Activated CD4-positive, alpha-beta T cell treated with anti-CD3 and anti-CD28 coated beads, Interleukin-2, amount 50 U/mL, for 48 hours (primary cell): ENCODE measurements at regions not wholly inside any gene's neighbourhood (a gene's known extent, or its start where the extent isn't known, plus 50 kb on each side); places are given as distances from the start of the nearest gene placed in this dataset.

Experiments used
- DNase-seq, 2 experiments: peaks; one replicate each; pipeline ENCODE4 v3.0.0-alpha.2; 2020

DNA sequence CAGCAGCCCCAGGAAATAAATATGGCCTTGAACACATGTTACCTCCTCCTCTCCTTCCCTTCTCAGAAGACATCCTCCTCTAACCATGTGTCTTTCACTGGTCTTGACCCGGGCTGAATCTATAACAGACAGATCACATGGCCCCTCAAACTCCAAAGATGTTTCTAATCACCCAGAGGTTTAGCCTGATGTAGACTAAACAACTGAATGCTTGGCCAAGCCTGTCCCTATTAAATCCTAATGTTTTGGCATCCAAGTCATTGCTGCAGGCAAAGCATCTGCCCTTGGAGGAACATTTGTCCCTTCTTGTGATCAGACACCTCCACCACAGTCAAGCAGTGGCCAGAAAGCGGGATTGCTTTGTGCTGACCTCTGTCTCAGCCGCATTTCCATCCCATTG lies 65.5 kb downstream of the ANKRD60 start:
- DNase-seq, result no peak

DNA sequence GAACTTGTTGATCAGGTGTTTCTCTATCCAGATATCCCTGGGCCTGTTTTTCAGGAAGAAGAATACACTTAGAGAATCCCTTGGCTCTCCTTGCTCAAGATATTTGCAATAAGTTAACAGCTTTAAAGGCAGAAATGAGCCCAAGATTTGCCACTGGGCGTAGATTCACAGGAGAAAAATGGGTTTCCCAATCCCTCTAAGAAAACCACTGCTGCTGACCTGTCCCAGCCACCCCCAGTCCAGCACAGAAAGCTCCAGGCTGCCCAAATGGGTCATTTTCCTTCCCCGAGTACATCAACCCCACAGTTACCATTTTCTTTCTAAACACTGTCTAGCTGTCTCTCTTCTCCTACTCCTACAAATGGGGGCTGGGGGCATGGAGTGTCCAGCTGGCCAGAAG lies 67.3 kb downstream of the ANKRD60 start:
- DNase-seq, result no peak

DNA sequence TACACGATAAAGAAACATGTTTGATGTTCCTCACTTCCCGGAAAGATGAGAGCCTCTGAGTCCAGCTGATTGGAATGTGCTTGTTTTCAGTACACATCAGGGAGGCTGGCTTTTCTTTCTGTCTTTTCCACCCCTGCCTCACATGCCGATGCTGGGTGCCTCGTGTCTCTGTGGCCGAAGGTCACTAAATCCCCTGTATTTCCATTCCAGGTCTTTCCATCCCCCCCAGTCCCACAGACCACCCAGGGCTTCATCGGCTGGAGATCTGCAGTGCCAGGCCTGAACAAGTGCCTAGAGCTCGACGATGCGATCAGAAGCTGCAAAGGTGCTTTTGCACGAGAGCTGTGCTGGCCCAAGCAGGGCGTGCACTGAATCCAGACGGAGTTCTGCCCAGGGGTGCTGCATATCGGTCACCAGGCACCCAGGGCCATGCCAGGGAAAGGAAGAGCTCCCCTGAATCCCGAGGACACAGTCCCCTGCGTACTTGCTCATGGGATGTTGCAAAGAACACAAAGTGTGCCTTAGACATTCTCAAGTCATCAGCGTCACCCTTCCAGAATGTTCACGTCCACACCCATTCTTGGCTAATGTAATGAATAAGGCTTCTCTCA lies 67.9 kb downstream of the ANKRD60 start:
- no peak for DNase-seq

DNA sequence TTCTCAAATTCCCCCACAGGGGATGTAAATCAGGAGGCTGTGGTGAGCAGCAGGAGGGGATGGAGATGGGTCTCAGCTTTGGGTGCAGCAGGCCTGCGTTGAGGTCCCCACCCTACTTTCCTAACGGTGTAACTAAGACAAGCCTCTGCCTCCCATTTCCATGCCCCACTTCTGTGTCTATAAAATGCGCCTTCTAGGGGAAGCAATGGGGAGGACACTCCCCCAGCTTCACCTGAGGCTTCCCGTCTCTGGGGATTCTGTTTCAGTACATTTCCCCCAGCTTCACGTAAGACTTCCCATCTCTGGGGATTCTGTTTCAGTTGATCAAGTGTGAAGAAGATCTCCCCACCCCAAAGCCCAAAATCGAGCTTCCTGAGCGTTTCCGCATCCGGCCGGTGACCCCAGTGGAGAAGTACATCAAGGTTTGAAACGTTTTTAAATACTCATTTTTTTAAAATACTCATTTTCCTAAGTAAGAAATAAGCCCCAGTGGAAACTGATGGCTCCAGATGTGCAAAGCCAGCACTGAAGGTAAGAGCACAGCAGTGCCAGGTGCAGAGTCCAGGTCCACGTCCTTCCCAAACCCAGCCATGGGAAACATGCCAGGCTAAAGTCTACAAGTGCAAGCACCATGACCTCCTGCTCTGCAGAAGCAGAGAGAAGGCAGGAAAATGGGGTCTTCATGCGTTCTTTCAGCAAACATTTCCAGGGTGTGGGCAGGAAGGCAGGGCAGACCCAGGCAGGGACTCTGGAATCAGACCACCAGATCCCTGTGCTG lies 73.1 kb downstream of the ANKRD60 start:
- no peak for DNase-seq

DNA sequence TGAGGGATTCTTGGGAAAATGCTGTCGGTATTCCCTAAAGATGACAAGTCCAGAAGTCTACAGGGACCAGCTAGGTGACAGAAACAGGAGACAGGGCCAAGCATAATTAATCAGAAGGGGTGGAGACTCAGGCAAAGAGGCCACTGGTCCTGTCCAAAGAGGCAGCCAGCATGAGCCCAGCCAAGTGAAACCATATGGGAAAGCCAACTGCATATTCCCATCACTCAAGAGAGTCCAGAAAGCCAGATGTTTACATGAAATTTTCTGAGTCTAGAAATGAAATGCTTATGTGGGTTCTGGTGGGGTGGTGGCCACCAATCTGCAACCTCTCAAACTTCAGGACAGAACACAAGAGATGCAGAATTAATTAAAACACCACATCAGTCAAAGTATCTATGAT lies 74.3 kb downstream of the ANKRD60 start:
- no peak for DNase-seq

DNA sequence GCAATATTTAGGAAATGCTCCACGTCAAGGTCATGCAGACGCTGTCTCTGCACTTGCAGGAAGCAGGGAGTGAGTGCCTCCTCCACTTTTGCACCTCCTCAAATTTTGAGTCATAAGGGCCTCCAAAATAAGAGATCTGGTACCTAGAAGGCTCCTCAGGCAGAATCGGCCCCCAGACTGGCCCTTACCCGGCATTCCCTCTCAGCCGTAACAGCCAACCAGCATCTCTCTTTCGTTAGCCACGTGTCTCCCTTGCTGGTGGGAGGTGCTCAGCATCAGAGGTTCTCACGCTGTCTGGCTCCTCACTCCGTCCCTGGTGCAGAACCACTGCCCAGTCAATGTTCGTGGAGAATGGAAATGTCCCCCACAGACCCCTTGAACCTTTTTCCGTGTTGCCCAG lies 75.3 kb downstream of the ANKRD60 start:
- DNase-seq, result no peak

DNA sequence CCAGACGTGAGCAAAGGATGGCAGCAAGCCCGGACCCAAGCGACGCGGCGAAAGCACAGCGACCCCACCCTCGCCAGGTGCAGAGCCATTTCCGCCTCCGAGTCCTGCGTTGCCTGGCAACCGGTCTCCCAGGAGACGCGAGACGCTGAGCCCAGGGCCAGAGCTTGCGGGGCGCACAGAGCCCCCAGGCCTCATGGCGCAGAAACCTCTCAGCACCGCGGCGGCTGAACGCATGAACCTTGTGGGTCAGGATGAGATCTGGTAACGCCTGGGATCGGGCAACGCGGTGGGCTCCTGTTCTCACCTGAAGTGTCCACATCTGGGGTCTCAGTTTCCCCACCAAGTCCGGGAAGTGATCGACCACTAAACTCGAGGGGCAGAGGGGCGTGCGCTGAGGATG lies 77.7 kb downstream of the ANKRD60 start:
- DNase-seq, result no peak

DNA sequence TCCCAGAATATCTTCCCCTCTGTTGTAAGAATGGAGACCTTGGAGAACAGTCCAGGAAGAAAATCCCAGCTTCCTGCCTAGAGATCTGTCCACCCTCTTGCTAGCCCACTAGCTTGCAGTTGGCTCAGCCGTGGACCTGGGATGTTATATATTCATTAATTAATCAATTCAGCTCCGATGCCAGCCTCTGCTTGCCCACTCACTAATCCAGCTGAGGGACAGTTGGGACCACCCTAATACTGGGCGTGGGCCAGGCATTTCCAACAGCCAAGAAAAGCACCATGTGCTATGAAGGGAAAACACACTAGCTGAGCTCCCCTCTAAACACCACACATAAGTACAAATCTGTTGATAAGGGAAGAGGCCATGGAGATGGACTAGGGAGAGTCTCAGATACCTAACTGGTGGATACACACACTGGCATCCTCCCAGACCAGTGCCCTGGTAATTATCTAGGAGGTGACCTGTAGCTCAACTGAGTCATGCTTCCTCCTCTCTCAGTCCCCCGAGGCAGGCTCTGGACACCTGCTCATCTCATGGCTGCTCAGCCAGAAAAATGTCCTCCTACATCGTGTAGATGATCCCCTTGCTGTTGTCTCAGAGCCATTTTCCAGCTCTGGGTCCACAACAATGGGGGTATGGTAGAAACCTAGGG lies 78.9 kb downstream of the ANKRD60 start:
- DNase-seq, result no peak

DNA sequence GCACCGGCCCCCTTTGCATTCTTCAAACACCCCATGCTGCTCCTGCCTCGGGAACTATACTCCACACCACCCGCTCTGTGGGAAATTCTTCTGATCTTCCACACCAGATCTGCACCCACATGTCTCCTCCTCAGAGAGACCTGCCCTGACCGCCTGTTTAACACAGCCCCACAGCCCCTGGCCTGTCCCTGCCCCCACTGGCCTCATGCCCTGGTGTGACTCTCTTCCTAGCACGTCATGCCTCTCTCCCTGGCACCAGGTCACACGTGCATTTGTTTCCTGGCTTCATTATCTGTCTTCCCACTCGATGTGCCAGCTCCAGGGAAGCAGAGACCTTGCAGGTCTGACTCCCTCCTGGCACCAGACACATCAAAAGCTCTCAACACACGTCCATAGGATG lies 79.6 kb downstream of the ANKRD60 start:
- DNase-seq, result no peak

DNA sequence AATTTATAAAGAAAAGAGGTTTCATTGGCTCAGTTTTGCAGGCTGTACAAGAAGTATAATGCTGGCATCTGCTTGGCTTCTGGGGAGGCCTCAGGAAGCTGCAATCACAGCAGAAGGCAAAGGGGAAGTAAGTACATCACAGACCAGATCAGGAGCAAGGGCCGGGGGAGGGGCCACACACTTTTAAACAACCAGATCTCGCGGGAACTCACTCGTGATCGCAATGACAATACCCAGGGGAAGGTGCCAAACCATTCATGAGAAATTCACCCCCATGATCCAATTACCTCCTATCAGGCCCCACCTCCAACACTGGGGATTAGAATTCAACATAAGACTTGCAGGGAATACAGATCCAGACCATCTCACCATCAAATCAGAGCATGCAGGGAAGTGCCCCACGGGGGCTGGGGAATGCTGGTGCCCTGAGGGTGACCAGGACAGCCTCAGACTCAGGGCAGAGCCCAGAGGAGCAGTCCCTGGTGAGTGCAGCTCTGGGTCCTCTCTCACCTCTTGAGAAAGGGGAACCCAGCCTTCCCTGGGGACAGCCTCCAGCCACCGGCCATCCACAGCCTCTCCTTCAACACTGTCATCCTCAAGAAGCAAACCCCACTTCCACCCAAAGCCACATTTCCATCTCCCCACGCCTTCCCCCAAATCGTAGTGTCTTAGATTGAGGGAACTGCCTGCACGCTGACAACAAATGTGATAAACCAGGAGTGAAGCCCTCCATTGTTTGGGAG lies 80.7 kb downstream of the ANKRD60 start:
- no peak for DNase-seq

DNA sequence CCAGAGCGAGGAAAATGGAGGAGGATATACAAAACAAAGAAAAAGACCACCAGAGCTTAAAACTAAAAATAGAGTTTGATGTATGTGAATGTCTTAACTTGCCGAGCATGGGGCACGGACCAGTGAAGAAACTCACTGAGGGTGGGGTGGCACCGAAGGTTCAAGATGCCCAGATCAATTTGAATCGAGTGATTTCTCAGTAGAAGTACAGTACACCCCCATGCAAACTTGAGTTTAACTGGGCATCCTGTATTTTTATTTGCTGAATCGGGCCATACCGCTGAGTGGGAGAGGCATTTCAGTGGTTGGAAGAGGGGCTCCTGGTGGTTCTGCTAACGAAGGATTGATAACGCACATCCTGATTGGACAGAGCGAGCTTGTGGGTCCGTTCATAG lies 81.7 kb downstream of the ANKRD60 start:
- DNase-seq, result no peak

DNA sequence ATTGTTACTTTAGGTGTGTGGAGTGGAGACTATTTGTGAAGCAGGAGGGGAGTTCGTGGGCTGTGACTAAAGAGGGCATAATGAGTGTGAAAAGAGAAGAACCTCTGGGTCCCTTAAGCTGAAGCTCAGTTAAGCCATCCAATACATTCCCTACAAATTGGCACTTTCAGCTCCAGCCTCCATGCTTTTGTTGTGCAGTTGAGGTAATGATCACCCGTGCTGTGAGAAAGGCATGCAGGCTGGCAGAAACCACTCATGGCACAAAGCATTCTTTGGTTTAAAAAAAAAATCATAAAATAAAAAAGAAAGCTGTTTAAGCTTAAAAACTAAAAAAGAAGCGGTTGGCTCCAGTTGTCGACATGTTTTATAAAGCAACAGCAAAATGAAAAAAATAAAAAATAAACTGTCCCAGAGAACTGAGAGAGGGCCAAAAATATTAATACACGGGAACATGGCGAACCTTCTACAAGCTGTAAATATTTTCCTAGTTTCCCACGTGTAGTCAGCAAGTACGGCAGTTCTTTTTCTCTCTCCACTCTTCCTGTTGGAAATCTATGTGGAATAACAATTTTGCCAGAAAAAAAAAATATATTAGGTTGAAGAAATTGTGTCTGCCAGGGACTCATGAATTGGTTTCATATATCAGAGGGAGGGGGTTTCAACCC lies 82.2 kb downstream of the ANKRD60 start:
- no peak for DNase-seq

DNA sequence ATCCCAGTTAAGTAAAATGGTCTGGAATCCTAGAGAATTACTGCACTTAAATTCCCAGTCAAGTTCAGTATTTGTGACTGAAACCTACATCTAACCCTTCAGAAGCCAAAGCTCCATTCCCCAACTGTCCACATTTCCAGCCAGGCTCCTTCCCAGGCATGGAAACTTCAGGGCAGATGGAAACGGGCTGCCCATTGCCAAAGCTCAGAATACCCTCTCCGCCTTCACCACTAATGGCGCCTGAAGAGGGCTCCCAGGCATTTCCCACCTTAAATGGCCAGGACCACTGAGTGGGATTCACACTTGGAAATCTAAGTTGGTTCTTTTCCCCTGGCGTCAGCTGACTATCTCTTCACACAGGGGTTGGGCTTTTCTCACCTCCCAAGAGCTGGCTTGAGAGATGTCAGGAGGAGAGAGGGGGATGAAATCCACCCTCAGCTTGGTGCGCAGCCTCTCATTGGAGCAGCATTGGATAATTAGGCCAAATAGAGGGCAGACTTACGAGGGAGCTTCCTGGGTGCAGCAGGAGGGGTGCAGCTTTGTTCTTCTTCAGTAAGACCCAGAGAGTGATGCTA lies 82.9 kb downstream of the ANKRD60 start:
- no peak for DNase-seq

DNA sequence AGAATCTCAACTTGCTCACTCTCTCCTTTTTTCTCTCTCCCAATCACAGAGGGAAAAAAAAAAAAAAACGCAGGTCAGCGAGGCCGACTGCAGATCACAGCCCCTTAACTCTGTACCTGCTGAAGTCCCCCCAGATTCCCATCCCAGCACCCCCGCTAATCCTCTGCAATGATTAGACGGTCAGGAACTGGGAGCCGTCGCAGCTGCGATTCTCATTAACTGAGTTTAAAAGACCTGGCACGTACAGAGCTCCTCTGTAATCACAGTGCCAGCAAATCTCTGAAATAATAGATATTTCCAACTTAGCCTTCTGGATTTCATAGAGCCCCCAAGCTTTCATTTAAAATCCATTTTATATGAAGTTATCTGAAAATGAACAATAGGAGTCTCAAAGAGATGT lies 84.4 kb downstream of the ANKRD60 start:
- DNase-seq, result no peak

DNA sequence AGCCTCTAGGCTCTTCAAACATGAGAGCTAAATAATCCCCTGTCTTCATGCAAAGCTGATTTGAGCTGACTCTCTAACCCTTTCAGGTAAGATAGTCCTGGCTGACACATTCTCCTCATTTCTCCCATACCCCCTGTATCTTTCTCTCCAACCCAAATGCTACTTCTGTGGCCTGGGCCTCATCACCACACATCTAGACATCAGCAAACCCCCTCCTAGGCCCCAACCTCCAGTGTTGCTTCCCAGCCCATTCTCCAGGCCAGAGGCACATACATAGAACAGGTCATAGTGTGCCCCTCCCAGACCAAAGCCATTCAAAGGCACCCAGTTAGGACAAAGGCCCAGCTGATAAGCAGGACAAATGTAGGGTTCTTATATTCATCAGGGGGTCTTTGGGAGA lies 84.9 kb downstream of the ANKRD60 start:
- DNase-seq, result no peak

DNA sequence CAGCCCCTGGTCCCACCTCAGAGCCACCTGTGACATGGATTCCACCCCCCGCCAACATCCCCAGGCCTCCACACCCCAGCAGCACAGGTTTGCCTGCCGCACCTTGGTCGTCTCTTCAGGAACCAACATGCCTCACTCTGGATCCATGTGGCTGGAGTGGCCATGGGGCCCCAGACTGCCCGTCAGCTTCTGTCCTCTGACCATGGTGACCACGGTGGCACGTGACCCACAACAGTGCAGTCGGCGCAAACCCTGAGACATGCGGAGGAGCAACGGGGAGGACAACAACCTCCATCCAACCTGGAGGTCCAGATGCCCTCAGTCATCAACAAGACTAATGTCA lies 85.6 kb downstream of the ANKRD60 start:
- DNase-seq, result no peak

DNA sequence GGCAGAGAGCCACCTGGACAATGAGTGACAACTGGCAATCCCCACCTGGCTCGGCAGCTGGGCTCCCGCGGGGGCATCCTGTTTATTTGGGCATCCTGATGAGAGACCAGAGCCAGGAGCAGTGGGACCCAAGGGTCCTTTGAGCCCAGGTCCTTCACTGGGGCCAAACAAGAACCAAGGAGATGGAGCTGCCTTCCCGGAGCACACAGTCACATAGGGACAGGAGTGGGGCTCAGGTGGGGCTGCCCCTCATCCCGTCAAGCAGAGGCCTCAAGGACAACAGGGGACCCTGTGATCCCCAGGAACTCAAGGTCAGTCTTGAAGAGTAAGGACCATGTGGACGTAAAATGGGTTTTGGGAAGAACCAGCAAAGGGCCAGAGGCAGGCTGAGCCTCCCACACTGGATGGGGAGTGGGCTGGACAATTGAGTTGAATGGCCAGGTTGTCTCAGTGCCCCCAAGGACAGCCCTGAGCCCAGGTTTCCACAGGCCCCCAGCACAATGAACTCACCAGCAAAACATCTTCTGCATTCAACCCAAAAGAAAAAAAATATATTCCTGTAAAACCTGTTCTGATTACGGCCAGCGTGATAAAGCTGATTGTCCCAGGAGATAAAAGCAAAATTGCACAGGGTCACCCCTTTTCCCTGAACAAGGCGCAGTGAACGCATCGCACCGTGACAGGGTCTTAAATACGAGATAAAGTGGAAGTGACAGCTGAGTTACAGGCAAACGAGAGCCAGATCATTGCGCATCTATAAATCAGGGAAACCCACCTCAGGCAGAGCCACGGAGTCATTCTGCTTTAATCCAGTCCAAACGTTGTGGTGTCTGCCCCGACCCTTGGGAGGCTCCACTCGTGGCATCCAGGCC lies 86.2 kb downstream of the ANKRD60 start:
- no peak for DNase-seq

DNA sequence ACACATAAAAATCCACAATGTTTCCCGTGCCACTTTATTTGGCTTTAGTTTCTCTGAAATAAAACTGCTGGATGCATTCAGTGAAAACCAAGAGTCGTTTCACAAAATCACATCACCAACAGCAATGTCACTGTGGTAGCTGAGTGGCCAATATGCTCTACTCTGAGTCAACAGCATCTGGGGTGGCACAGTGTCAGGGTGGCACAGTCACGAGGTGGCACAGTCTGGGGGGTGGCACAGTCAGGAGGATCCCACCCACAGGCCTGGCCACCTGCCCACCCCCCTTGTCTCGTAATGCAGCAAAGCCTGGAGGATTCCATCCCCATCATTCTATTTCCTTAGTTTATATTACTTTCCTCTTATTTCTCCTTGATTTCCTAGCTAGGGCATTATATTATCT lies 87.0 kb downstream of the ANKRD60 start:
- no peak for DNase-seq

DNA sequence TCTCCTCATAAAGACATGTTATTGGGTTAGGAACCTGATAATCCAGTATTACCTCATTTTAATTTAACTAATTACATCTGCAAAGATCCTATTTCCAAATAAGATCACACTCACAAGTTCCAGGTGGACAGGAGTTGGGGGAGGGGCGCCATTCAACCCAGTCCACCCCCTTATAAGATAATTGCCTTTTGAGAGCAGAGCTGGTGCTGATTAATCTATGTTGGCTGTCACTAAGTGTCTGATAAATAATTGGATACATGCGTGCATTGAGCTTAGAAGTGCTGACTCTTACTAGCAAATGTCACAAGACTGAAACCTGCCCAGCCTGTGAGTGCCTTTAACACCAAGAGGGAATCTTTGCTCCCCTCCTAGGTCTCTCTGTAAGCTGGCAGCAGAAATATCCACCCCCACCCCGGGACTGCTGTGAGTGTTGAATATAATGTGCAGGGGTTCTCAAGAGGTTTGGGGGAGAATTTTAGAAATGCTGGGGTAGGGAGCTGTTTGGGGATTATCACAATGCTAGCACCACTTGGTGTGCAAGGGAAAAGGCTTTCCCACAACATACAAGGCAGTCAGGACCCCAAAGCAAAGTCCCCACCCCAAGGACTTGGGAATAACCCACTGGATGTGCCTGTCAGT lies 87.5 kb downstream of the ANKRD60 start:
- DNase-seq, result no peak

DNA sequence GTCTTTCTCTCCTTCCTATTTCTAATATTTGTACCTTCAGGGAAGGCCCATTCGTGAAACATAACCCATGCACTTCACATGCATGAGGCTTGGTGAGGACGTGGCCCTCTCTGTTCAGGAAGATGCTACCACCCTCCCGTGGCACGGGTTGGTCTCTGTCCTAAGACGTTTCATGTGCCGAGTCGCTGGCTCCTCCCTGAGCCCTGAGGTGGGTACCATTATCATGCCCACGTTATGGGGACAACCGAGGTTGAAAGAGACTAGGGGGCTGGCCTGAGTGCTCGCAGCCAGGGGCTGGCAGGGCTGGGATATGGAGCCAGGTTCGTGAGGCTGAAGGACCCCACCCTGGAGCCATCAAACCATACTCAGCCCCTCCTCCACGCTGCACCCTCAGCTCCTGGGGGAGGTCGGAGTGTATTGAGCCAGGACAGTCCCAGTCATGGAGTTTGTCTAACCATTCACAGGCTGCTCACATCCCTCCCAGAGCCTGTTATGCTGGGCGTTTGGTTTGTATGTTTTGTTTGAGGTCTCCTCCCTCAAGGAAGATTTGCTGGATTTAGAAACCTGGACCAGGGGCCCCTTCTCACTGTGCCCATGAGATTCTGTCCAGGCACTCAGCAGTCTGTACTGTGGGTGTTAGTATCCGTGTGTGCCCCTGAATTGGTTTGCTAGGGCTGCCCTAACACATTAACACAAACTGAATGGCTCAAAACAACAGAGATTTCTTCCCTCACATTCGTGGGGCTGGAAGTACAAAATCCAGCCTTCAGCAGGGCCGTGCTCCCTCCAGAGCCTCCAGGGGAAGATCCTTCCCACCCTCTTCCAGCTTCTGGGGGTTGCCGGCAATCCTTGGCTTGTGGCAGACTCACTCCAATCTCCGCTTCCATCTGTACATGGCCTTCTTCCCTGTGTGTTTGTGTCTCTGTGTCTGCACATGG lies 88.3 kb downstream of the ANKRD60 start:
- DNase-seq, result no peak
